Gastroesophageal sphincter (tissue), 3 donors: ENCODE measurements at regions not wholly inside any gene's neighbourhood (a gene's known extent, or its start where the extent isn't known, plus 50 kb on each side); places are given as distances from the start of the nearest gene placed in this dataset.

Experiments
- POLR2A ChIP-seq, 2 donors: fragments of 450-650 bp; IDR thresholded peaks; one replicate each; pipeline ENCODE4 v1.6.1; 2017; ENCODE audit warnings: antibody characterized with exemption in 2 of 2, mild to moderate bottlenecking in 2 of 2, moderate library complexity in 1 of 2
- TF ChIP-seq, protein P1 (sequence below), 4 experiments: fragments of 200-600 bp in 2 of 4; fragments of 450-650 bp in 2 of 4; sonication (generic) in 1 of 4; IDR thresholded peaks; one replicate each; pipeline ENCODE4 v1.5.1; 2017 to 2019; ENCODE audit warnings: antibody characterized with exemption in 4 of 4, mild to moderate bottlenecking in 2 of 4, moderate library complexity in 2 of 4

DNA sequence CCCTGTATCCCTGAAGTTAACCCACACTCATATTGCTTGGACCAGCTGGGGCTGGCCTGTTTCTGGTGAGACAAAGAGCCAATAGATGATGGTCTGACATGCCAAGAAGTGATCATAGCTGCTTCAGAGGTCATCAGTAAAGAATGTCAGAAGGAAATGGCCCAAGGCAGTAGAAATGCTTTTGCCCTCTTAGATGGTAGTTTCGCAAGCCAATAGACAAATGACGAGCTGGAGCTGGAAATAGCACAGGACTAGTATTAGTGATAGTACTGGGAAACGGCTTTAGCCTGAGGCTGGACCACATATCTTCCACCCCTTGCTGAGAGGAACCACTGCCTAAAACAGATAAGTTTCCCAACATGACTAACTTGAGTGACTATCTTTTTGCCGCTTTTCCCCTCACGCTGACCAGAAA, 176.1 kb upstream of the THBS1 start:
- TF ChIP-seq, protein P1, sequence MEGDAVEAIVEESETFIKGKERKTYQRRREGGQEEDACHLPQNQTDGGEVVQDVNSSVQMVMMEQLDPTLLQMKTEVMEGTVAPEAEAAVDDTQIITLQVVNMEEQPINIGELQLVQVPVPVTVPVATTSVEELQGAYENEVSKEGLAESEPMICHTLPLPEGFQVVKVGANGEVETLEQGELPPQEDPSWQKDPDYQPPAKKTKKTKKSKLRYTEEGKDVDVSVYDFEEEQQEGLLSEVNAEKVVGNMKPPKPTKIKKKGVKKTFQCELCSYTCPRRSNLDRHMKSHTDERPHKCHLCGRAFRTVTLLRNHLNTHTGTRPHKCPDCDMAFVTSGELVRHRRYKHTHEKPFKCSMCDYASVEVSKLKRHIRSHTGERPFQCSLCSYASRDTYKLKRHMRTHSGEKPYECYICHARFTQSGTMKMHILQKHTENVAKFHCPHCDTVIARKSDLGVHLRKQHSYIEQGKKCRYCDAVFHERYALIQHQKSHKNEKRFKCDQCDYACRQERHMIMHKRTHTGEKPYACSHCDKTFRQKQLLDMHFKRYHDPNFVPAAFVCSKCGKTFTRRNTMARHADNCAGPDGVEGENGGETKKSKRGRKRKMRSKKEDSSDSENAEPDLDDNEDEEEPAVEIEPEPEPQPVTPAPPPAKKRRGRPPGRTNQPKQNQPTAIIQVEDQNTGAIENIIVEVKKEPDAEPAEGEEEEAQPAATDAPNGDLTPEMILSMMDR (IDR thresholded peaks at IDR 0.05), result no peak
- no peak for TF ChIP-seq POLR2A (IDR thresholded peaks at IDR 0.05)
